OCI-LY7 (cell line): ENCODE measurements at regions not wholly inside any gene's neighbourhood (a gene's known extent, or its start where the extent isn't known, plus 50 kb on each side); places are given as distances from the start of the nearest gene placed in this dataset.

Experiments used
- CTCF ChIP-seq: fragments of 200-600 bp; sonication (generic); conservative IDR thresholded peaks from 2 replicates; pipeline ENCODE4 v1.5.1; 2014; ENCODE audit warnings: mild to moderate bottlenecking, antibody characterized with exemption, low read length, moderate library complexity, mixed read lengths
- EZH2phosphoT487 ChIP-seq: fragments of 200-600 bp; sonication (generic); IDR thresholded peaks from 2 replicates; pipeline ENCODE4 v1.6.1; 2018; ENCODE audit warnings: low read depth, borderline replicate concordance, mild to moderate bottlenecking, mixed run types, antibody characterized with exemption, low read length, moderate library complexity, mixed read lengths

GRCh38 chr2:120405759-120406099 lies 59.8 kb downstream of the INHBB start:
- TF ChIP-seq CTCF, result no peak
- no peak for TF ChIP-seq EZH2phosphoT487
